ENCODE measurements at regions not wholly inside any gene's neighbourhood (a gene's known extent, or its start where the extent isn't known, plus 50 kb on each side); places are given as distances from the start of the nearest gene placed in this dataset.
"Not testable (repeated sequence)": the region's sequence is repeated elsewhere in the genome, so short reads cannot be mapped to it uniquely, and the experiment has no call there.

- no peak for TF ChIP-seq CTCF (IDR thresholded peaks at IDR 0.05; ENCODE audit: low read depth, low read length, missing control alignments)
- H3K4me3 ChIP-seq (ENCODE audit: low read depth, low read length), result no peak overlapping the region
- no peak for DNase-seq (ENCODE audit: low read depth)
Observed at GRCh38 chr11:21988477-21988876, 204.4 kb upstream of the ANO5 start.

- not testable (repeated sequence) for DNase-seq (ENCODE audit: low read depth); H3K4me3 ChIP-seq (ENCODE audit: low read depth, low read length)
Observed at GRCh38 chr11:22001803-22002202, 191.1 kb upstream of the ANO5 start.

- TF ChIP-seq CTCF (IDR thresholded peaks at IDR 0.05; ENCODE audit: low read depth, low read length, missing control alignments), result no peak
- no peak overlapping the region for H3K4me3 ChIP-seq (ENCODE audit: low read depth, low read length)
- DNase-seq (ENCODE audit: low read depth), result no peak
Observed at GRCh38 chr11:22006901-22007300, 186.0 kb upstream of the ANO5 start.

- no peak overlapping the region for H3K4me3 ChIP-seq (ENCODE audit: low read depth, low read length)
- no peak for DNase-seq (ENCODE audit: low read depth)
- TF ChIP-seq CTCF (IDR thresholded peaks at IDR 0.05; ENCODE audit: low read depth, low read length, missing control alignments), result no peak
Observed at GRCh38 chr11:22031791-22032190, 161.1 kb upstream of the ANO5 start.

- DNase-seq (ENCODE audit: low read depth), result no peak
- TF ChIP-seq CTCF (IDR thresholded peaks at IDR 0.05; ENCODE audit: low read depth, low read length, missing control alignments), result no peak
- H3K4me3 ChIP-seq (ENCODE audit: low read depth, low read length), result no peak overlapping the region
Observed at GRCh38 chr11:22037505-22037904, 155.4 kb upstream of the ANO5 start.

GRCh38 chr11:22041039-22041438 is 151.8 kb upstream of the ANO5 start:
- TF ChIP-seq CTCF (IDR thresholded peaks at IDR 0.05; ENCODE audit: low read depth, low read length, missing control alignments), result no peak
- DNase-seq (ENCODE audit: low read depth), result no peak
- H3K4me3 ChIP-seq (ENCODE audit: low read depth, low read length), result no peak overlapping the region

GRCh38 chr11:22042081-22042480 is 150.8 kb upstream of the ANO5 start:
- DNase-seq (ENCODE audit: low read depth), result no peak

More at GRCh38 chr11:22042081-22042480, 150.8 kb upstream of the ANO5 start:
- no peak for TF ChIP-seq CTCF (IDR thresholded peaks at IDR 0.05; ENCODE audit: low read depth, low read length, missing control alignments)
- H3K4me3 ChIP-seq (ENCODE audit: low read depth, low read length), result no peak overlapping the region

Measured in GM12864 (cell line).